Suppressor macrophage (primary cell): ENCODE measurements at regions not wholly inside any gene's neighbourhood (a gene's known extent, or its start where the extent isn't known, plus 50 kb on each side); places are given as distances from the start of the nearest gene placed in this dataset.
"Not testable (repeated sequence)": the region's sequence is repeated elsewhere in the genome, so short reads cannot be mapped to it uniquely, and the experiment has no call there.

Experiments used
- DNase-seq, 4 experiments: peaks; one replicate each; pipeline ENCODE4 v3.0.0-alpha.2; 2020 to 2022

DNA sequence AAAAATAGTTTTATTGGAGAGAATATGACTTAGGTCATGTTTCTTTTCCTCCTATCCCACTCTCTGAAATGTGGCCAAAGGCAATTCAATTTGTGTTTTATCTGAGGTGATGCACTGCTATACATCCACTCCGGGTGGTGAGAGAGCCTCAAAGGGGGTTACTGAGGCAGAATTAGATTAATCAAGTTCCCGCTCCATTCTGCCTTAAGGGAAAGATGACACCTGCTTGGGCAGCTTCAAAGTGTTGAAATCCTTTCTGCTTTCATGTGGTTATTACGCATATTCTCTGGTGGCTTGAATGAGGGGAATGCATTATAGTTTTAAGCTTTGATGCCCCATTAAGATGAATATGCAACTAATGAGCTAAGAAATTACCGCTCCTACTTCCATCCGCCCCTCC, 213.0 kb upstream of the TMEFF2 start:
- no peak for DNase-seq

DNA sequence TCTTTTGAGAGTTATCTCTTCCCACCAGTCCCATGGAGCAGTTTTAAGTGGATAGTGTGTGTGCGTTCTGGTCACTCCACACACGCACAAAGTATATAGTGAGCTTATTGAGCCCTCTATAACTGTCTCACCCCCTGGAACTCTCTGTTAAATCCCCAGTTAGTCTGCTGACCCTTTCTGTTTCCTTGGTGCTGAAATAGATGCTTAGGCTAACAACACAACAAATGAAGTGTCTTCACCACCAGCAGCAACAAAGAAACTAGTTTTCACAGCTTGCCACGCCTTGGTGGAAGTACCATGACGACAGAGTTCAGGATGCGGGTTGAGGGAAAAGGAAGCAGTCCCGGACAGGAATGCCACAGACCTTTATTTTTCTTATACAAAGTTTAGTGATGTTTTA, 203.5 kb upstream of the TMEFF2 start:
- DNase-seq, result no peak

DNA sequence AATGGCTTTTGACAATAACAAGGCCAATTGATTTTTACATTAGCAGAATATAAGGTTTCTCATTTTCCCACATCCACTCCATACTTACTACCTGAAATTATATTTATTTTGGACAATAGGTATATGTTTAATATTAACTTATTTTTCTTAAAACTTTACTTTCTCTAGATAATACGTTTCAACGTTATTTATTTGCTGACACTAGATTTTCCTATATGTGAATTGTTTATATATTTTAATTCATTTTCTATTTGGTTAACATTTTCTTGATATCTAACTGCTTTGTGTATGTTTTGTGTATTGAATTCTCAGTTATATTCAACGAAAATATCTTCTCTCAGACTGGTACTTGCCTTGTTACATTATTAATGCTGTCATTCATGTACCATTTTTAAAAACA, 199.9 kb upstream of the TMEFF2 start:
- no peak for DNase-seq

- no peak for DNase-seq
Measured at GRCh38 chr2:192391041-192391440, 196.3 kb upstream of the TMEFF2 start.

DNA sequence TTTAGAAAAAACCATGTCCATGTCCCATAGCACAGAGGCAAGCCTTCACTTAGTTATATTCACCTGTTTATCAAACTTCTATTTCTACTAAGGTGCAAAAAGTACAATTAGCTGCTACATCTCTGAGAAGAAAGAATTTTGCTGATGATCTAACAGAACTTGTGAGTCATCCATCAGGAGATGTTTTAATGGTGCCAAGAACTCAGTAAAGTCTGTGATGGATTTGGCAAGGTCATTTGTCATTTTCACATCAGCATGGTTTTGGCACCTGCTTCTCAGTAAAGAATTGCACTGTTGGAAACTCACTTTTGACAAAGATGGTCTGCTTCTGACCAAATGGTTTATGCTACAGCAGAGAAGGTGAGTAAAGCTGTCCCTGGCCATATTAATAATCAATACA, 195.7 kb upstream of the TMEFF2 start:
- no peak for DNase-seq

DNA sequence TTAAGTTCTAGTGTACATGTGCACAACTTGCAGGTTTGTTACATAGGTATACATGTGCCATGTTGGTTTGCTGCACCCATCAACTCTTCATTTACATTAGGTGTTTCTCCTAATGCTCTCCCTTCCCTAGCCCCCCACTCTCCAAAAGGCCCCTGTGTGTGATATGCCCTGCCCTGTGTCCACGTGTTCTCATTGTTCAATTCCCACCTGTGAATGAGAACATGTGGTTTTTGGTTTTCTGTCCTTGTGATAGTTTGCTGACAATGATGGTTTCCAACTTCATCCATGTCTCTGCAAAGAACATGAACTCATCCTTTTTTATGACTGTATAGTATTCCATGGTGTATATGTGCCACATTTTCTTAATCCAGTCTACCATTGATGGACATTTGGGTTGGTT, 189.5 kb upstream of the TMEFF2 start:
- not testable (repeated sequence) for DNase-seq

- no peak for DNase-seq
Measured at GRCh38 chr2:192381082-192381481, 186.3 kb upstream of the TMEFF2 start.

GRCh38 chr2:192379736-192380135, 185.0 kb upstream of the TMEFF2 start:
- no peak for DNase-seq

DNA sequence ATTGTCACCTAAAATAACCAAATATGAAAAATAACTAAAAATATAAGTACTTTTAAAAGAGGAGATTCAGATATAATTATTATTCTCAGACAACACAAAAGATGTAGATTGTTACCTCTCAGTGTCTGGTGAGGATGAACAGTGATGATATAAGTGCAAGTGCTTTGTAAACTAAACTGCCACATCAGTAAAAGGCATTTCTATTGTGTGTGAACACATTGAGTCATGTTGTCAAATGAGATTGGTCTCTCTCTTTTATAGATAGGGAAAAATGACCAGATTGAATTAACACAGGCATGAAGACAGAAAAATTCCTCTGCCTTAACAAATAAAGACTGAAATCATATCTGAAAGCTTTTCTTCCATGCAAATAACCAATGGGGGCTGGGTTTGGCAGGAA, 182.4 kb upstream of the TMEFF2 start:
- DNase-seq, result no peak

DNA sequence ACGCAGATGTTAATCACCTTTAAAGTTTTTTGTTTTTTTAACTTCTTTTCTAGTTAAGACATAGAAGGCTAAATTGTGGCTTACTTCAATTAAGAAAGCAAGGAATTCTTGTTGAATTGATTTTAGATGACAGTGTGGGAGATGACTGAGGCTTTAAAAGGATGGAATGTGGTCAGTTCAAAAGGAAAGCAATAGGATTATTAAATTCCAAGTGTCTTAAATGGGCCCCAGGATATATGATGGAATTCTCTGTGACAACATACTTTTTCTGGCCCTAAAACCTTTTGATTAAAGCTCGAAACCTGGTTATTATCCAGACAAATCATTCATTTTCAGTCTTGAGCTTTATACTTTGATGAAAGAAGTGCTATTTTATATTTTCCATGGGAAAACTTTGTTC, 179.0 kb upstream of the TMEFF2 start:
- no peak for DNase-seq

- no peak for DNase-seq
Measured at GRCh38 chr2:192373221-192373620, 178.5 kb upstream of the TMEFF2 start.

- DNase-seq, result no peak
Measured at GRCh38 chr2:192369969-192370368, 175.2 kb upstream of the TMEFF2 start.

DNA sequence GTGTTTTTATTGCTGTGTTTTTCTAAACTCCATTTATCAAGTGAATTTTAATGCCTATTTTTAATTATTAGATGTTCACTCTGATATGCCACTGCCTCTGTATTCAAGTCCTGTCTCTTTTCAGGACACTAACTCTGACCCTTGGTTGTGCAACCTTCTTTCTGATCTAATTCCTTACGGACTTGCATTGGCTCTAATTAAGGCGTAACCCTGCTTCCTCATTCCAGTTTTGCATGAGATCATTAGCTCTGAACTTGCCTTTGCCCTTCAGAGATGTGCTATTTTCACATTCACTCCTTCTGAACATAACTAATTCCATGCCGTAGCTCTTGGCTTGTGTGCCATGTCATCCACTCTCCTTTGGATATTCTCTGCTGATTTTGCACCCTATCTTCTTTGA, 162.5 kb upstream of the TMEFF2 start:
- DNase-seq, result peak in 1 of 4 experiments; percentile 1

DNA sequence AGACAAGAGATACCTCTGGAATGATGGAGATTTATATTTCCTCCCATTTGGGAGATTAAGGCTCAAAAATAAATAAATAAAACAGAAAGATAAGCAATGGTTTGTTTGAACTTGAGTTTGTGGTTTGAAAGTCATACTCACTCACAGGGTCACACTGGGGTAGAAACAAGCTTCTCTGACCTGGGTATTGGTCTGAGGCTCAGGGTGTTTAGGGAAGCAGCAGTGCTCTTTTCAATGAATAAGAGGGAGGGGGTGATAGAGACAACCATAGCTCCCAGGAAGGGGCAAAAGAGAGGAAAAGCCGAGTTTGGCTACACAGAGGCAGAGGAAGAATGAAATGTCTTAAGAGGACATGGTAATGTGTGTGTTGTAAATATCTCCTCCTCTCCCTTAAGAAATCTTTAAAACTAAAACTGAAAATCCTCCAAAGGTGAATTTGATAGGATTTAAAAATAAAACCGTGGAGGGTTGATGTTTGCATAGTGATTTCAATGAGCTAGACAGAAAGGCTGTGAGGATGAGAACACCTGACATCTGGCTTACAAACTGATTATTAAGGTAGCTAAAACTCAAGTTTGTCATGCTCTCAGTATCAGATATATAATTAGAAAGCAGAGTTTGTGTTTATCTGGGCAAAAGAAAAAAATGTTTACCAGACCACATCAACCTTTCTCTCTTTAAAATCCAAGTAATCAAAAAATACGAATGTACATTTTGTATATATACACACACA, 159.9 kb upstream of the TMEFF2 start:
- DNase-seq, result no peak

DNA sequence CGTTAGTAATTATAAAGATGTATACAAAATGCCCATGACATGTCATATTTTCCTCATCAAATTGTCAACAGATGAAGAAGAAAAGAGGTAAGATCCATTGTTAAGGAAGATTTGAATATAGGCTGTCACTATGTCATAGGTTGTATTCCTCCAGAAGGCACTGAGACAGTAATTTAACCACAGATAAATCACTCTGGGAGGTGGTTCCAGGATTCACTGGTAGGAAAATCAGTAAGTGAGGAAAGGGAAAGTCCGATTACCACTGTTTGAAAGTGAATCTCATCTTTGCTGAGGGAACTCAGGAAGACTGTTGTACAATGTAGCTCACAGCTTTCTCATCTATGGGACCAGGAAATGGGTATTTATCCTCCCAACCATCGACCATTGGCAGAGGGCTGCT, 152.8 kb upstream of the TMEFF2 start:
- DNase-seq, result no peak

GRCh38 chr2:192345287-192345686, 150.6 kb upstream of the TMEFF2 start:
- no peak for DNase-seq

DNA sequence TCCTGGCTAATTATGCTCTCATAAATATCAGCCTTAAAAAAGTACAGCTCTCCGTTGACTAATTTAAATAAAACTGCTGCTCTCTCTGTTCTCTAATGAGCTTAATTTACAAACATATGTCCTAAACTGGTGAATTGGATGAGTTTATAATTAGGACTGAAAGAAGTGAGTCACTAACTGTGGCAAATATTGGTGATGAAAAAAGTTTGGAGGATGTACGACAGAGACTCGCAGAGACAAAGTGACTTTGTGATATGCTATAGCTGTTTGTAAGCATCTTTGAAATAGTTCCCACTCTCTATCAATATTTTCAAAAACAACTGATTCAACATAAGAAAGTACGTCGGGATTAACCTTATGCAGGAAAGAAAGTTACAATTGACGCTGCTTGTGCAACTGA, 138.9 kb upstream of the TMEFF2 start:
- no peak for DNase-seq

DNA sequence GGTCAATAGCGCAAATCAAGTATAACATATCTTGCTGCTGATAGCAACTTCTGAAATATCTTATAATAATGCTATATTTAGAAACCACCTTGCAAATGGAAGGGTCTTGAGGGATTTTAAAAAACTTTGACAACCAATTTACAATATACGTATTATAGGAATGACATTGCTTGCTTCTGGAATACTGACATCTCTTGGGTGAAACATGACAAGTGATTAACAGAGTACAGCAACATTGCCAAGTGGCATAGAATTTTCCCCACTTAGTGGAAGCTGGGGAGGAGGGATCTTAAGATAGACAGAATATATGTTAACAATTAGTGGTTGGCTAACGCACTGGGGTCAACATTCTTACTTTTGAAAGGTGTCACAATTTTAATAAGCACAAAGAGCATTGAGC, 133.6 kb upstream of the TMEFF2 start:
- DNase-seq, result no peak

- DNase-seq, result peak in 2 of 4 experiments; percentile 1 to 34
Measured at GRCh38 chr2:192327576-192327975, 132.8 kb upstream of the TMEFF2 start.

- no peak for DNase-seq
Measured at GRCh38 chr2:192315543-192315942, 120.8 kb upstream of the TMEFF2 start.

- DNase-seq, result no peak
Measured at GRCh38 chr2:192314800-192315481, 120.2 kb upstream of the TMEFF2 start.

DNA sequence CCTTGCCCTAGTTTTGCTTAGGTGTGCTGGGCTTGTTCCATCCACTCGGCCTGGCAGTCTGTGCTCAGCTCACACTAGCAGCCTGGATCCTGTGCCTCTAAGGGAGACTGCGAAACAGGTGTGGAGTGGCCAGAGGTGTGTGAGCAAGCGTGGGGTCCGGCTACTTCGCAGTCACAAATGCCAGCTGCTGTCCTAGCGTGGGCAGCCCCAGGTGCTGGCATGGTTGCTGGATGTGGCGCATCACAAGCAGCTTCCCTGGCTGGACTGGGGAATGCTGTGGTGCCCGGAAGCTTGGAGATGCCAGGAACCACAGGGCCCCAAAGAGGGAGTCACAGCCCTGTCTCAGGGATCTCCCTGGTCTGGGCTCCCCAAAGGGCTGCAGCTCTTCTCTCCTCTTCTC, 119.0 kb upstream of the TMEFF2 start:
- no peak for DNase-seq

DNA sequence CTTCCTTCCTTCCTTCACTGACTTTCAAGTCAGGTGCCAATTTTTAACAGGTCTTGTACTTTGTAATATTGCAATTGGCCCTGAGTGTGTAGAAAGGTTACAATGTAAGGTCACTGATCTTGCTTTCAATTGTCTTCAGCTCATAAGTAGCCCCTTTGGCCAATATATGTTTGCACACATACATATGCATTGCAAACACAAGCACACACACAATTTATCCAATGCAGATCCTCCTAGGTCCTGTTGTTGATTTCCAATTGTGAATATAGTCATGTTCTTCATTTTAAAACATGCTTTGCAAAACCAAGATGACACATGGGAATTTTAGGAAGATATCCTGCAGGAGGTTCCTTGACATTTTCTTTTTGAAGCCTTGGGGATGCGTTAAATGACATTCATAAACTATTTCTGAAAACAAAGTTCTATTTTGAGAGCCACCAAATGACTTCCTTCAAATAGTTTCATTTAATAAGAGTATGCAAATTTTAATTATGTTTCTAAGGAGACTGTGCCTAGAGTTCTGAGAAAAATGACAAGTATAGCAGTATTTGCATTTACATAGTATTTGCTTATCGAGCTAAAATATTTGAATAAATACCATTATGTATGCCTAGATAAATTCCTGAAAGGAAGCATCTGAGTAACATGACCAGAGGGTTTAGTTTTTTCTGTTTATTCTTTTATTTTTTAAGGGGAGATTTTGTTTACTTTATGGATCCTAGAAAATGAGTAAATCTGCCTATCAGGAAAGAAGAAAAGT, 117.1 kb upstream of the TMEFF2 start:
- no peak for DNase-seq

GRCh38 chr2:192307530-192307929, 112.8 kb upstream of the TMEFF2 start:
- DNase-seq, result no peak
